Neural progenitor cell (in vitro differentiated cells): ENCODE measurements at regions not wholly inside any gene's neighbourhood (a gene's known extent, or its start where the extent isn't known, plus 50 kb on each side); places are given as distances from the start of the nearest gene placed in this dataset.

Experiments used
- DNase-seq: peaks from one replicate; pipeline ENCODE4 v3.0.0-alpha.2; 2016; ENCODE audit warnings: low spot score
- H2AFZ ChIP-seq: fragments of 200-600 bp; sonication (generic); replicated peaks from 2 replicates; pipeline ENCODE4 v1.6.1; 2016; ENCODE audit warnings: antibody characterized with exemption
- H3F3A ChIP-seq: fragments of 200-600 bp; sonication (generic); 2 replicates; pipeline ENCODE4 v1.6.1; 2016; ENCODE audit warnings: antibody characterized with exemption, low read depth
- H3K27ac ChIP-seq: fragments of 200-600 bp; sonication (generic); 2 replicates; pipeline ENCODE4 v1.5.1; 2016; ENCODE audit warnings: mild to moderate bottlenecking
- H3K27me3 ChIP-seq: fragments of 200-600 bp; sonication (generic); 2 replicates; pipeline ENCODE4 v1.6.1; 2016; ENCODE audit warnings: mild to moderate bottlenecking, moderate library complexity
- H3K36me3 ChIP-seq: fragments of 200-600 bp; sonication (generic); 2 replicates; pipeline ENCODE4 v1.5.1; 2016
- H3K4me1 ChIP-seq: fragments of 200-600 bp; sonication (generic); 2 replicates; pipeline ENCODE4 v1.6.1; 2016; ENCODE audit warnings: mixed run types
- H3K4me2 ChIP-seq: fragments of 200-600 bp; sonication (generic); 2 replicates; pipeline ENCODE4 v1.6.1; 2016
- H3K4me3 ChIP-seq: fragments of 200-600 bp; sonication (generic); 2 replicates; pipeline ENCODE4 v1.5.1; 2016
- H3K79me2 ChIP-seq: fragments of 200-600 bp; sonication (generic); 2 replicates; pipeline ENCODE4 v1.6.1; 2016; ENCODE audit warnings: low read depth
- H3K9ac ChIP-seq: fragments of 200-600 bp; sonication (generic); 2 replicates; pipeline ENCODE4 v1.6.1; 2016
- H3K9me3 ChIP-seq: fragments of 200-600 bp; sonication (generic); 2 replicates; pipeline ENCODE4 v1.5.1; 2016; ENCODE audit warnings: low read depth
- H4K20me1 ChIP-seq: fragments of 200-600 bp; sonication (generic); 2 replicates; pipeline ENCODE4 v1.6.1; 2016; ENCODE audit warnings: low read depth
- H3K27ac Mint-ChIP-seq: 3 replicates; pipeline ENCODE4 v1.8.0; 2021; ENCODE audit warnings: mixed read lengths
- H3K27me3 Mint-ChIP-seq: 2 replicates; pipeline ENCODE4 v1.8.0; 2022; ENCODE audit warnings: low read depth, mild to moderate bottlenecking, inconsistent platforms, moderate library complexity, mixed read lengths; ENCODE audit not compliant: insufficient read depth
- H3K36me3 Mint-ChIP-seq: 3 replicates; pipeline ENCODE4 v1.8.0; 2021; ENCODE audit warnings: mixed read lengths
- H3K4me1 Mint-ChIP-seq: 3 replicates; pipeline ENCODE4 v1.8.0; 2021; ENCODE audit warnings: mixed read lengths
- H3K4me3 Mint-ChIP-seq: 3 replicates; pipeline ENCODE4 v1.8.0; 2021; ENCODE audit warnings: mild to moderate bottlenecking, moderate library complexity, mixed read lengths
- H3K9me3 Mint-ChIP-seq: 3 replicates; pipeline ENCODE4 v1.8.0; 2020; ENCODE audit warnings: mixed read lengths
- CTCF ChIP-seq: fragments of 200-600 bp; sonication (generic); IDR thresholded peaks from 2 replicates; pipeline ENCODE4 v1.5.1; 2017; ENCODE audit warnings: antibody characterized with exemption, mild to moderate bottlenecking
- EZH2 ChIP-seq: fragments of 200-600 bp; sonication (generic); IDR thresholded peaks from 2 replicates; pipeline ENCODE4 v1.6.1; 2017; ENCODE audit warnings: antibody characterized with exemption, mild to moderate bottlenecking, moderate library complexity
- EZH2phosphoT487 ChIP-seq: fragments of 200-600 bp; sonication (generic); IDR thresholded peaks from 2 replicates; pipeline ENCODE4 v1.6.1; 2017; ENCODE audit warnings: antibody characterized with exemption

GRCh38 chr21:16086121-16086520 lies 356.3 kb downstream of the USP25 start:
- no peak overlapping the region for H3K27ac Mint-ChIP-seq
- H3K4me1 Mint-ChIP-seq = peaks cover 8% of the 10 kb centered on the region
- peaks cover 6% of the 10 kb centered on the region for H3K9me3 Mint-ChIP-seq
- H3K27ac ChIP-seq = no peak overlapping the region
- H3F3A ChIP-seq = no peaks in the 10 kb centered on the region
- no peak overlapping the region for H2AFZ ChIP-seq
- H3K36me3 Mint-ChIP-seq = peaks cover 6% of the 10 kb centered on the region
- H3K4me2 ChIP-seq = no peak overlapping the region
- no peaks in the 10 kb centered on the region for H3K9me3 ChIP-seq
- no peaks in the 10 kb centered on the region for H3K36me3 ChIP-seq
- no peaks in the 10 kb centered on the region for H4K20me1 ChIP-seq
- H3K27me3 Mint-ChIP-seq = peaks cover 2% of the 10 kb centered on the region
- H3K4me3 Mint-ChIP-seq = no peak overlapping the region
- no peaks in the 10 kb centered on the region for H3K27me3 ChIP-seq
- no peaks in the 10 kb centered on the region for H3K79me2 ChIP-seq
- no peak for DNase-seq
- no peak overlapping the region for H3K4me3 ChIP-seq
- H3K9ac ChIP-seq = no peak overlapping the region
- TF ChIP-seq EZH2 (no peak), CTCF (no peak), EZH2phosphoT487 (no peak)
- H3K4me1 ChIP-seq = no peaks in the 10 kb centered on the region

GRCh38 chr21:16086936-16087335 lies 357.2 kb downstream of the USP25 start:
- H3F3A ChIP-seq = no peaks in the 10 kb centered on the region
- H3K36me3 ChIP-seq = no peaks in the 10 kb centered on the region
- H3K4me1 Mint-ChIP-seq = peaks cover 6% of the 10 kb centered on the region
- no peak for DNase-seq
- no peak overlapping the region for H3K4me3 Mint-ChIP-seq
- peaks cover 6% of the 10 kb centered on the region for H3K36me3 Mint-ChIP-seq
- H3K27ac ChIP-seq = no peak overlapping the region
- H4K20me1 ChIP-seq = no peaks in the 10 kb centered on the region
- H3K27me3 ChIP-seq = no peaks in the 10 kb centered on the region
- H3K27ac Mint-ChIP-seq = no peak overlapping the region
- H3K9me3 Mint-ChIP-seq = peaks cover 6% of the 10 kb centered on the region
- H3K79me2 ChIP-seq = no peaks in the 10 kb centered on the region
- H3K27me3 Mint-ChIP-seq = peaks cover 2% of the 10 kb centered on the region
- H3K4me1 ChIP-seq = no peaks in the 10 kb centered on the region
- no peaks in the 10 kb centered on the region for H3K9me3 ChIP-seq
- H2AFZ ChIP-seq = no peak overlapping the region
- TF ChIP-seq CTCF (no peak), EZH2phosphoT487 (no peak), EZH2 (no peak)
- H3K4me3 ChIP-seq = no peak overlapping the region
- H3K9ac ChIP-seq = no peak overlapping the region
- H3K4me2 ChIP-seq = no peak overlapping the region

GRCh38 chr21:16087523-16087922 lies 357.7 kb downstream of the USP25 start:
- no peaks in the 10 kb centered on the region for H3K36me3 ChIP-seq
- H3K9ac ChIP-seq = no peak overlapping the region
- Mint-ChIP-seq H3K4me3 (no peak overlapping the region), H3K27me3 (peaks cover 2% of the 10 kb centered on the region), H3K27ac (no peak overlapping the region), H3K36me3 (peaks cover 6% of the 10 kb centered on the region), H3K4me1 (peaks cover 6% of the 10 kb centered on the region), H3K9me3 (peaks cover 6% of the 10 kb centered on the region)
- no peaks in the 10 kb centered on the region for H3K27me3 ChIP-seq
- no peaks in the 10 kb centered on the region for H4K20me1 ChIP-seq
- H3K4me3 ChIP-seq = no peak overlapping the region
- H3K9me3 ChIP-seq = no peaks in the 10 kb centered on the region
- DNase-seq = no peak
- H2AFZ ChIP-seq = no peak overlapping the region
- no peak for TF ChIP-seq EZH2
- TF ChIP-seq CTCF = no peak
- TF ChIP-seq EZH2phosphoT487 = no peak
- H3K79me2 ChIP-seq = no peaks in the 10 kb centered on the region
- no peak overlapping the region for H3K27ac ChIP-seq
- no peaks in the 10 kb centered on the region for H3F3A ChIP-seq
- H3K4me2 ChIP-seq = no peak overlapping the region
- no peaks in the 10 kb centered on the region for H3K4me1 ChIP-seq
